ENCODE measurements at regions not wholly inside any gene's neighbourhood (a gene's known extent, or its start where the extent isn't known, plus 50 kb on each side); places are given as distances from the start of the nearest gene placed in this dataset.
"Not testable (repeated sequence)": the region's sequence is repeated elsewhere in the genome, so short reads cannot be mapped to it uniquely, and the experiment has no call there.

GRCh38 chr5:60463179-60463868 lies 236.6 kb downstream of the DEPDC1B start:
- ChIA-PET CTCF (no interaction called here), POLR2A (no interaction called here)
- no peak overlapping the region for H3K27ac Mint-ChIP-seq
- no peaks in the 10 kb centered on the region for H3K36me3 Mint-ChIP-seq (ENCODE audit: low read depth)
- no peak overlapping the region for H3K4me3 Mint-ChIP-seq
- no peak for DNase-seq
- H3K27me3 Mint-ChIP-seq: no peaks in the 10 kb centered on the region
- H3K9me3 Mint-ChIP-seq: no peaks in the 10 kb centered on the region
- H3K4me1 Mint-ChIP-seq: no peaks in the 10 kb centered on the region

- Mint-ChIP-seq H3K9me3 (no peaks in the 10 kb centered on the region), H3K4me1 (no peaks in the 10 kb centered on the region), H3K4me3 (no peak overlapping the region), H3K27ac (no peak overlapping the region), H3K36me3 (ENCODE audit: low read depth) (no peaks in the 10 kb centered on the region), H3K27me3 (no peaks in the 10 kb centered on the region)
- DNase-seq: no peak
- ChIA-PET POLR2A (no interaction called here), CTCF (no interaction called here)
Observed at GRCh38 chr5:60458666-60459065, 241.3 kb downstream of the DEPDC1B start.

GRCh38 chr5:60457233-60457632 lies 242.7 kb downstream of the DEPDC1B start:
- Mint-ChIP-seq H3K27ac (no peak overlapping the region), H3K27me3 (no peaks in the 10 kb centered on the region), H3K36me3 (ENCODE audit: low read depth) (no peaks in the 10 kb centered on the region), H3K4me1 (no peaks in the 10 kb centered on the region), H3K4me3 (no peak overlapping the region), H3K9me3 (no peaks in the 10 kb centered on the region)
- DNase-seq: no peak
- ChIA-PET POLR2A (no interaction called here), CTCF (no interaction called here)

GRCh38 chr5:60455589-60455988 lies 244.4 kb downstream of the DEPDC1B start:
- H3K4me3 Mint-ChIP-seq: no peak overlapping the region
- no peaks in the 10 kb centered on the region for H3K4me1 Mint-ChIP-seq
- ChIA-PET CTCF (no interaction called here), POLR2A (no interaction called here)
- no peaks in the 10 kb centered on the region for H3K36me3 Mint-ChIP-seq (ENCODE audit: low read depth)
- DNase-seq: no peak
- no peaks in the 10 kb centered on the region for H3K27me3 Mint-ChIP-seq
- no peak overlapping the region for H3K27ac Mint-ChIP-seq
- H3K9me3 Mint-ChIP-seq: no peaks in the 10 kb centered on the region

GRCh38 chr5:60454277-60454676 lies 245.7 kb downstream of the DEPDC1B start:
- H3K9me3 Mint-ChIP-seq; H3K36me3 Mint-ChIP-seq (ENCODE audit: low read depth); DNase-seq; CTCF ChIA-PET; H3K27ac Mint-ChIP-seq; H3K27me3 Mint-ChIP-seq; H3K4me3 Mint-ChIP-seq; H3K4me1 Mint-ChIP-seq; POLR2A ChIA-PET: not testable (repeated sequence)

GRCh38 chr5:60453186-60453976 lies 246.6 kb downstream of the DEPDC1B start:
- no peaks in the 10 kb centered on the region for H3K27me3 Mint-ChIP-seq
- H3K27ac Mint-ChIP-seq: no peak overlapping the region
- H3K4me1 Mint-ChIP-seq: no peaks in the 10 kb centered on the region
- H3K4me3 Mint-ChIP-seq: no peak overlapping the region
- ChIA-PET CTCF (no interaction called here), POLR2A (no interaction called here)
- H3K36me3 Mint-ChIP-seq (ENCODE audit: low read depth): no peaks in the 10 kb centered on the region
- DNase-seq: no peak
- no peaks in the 10 kb centered on the region for H3K9me3 Mint-ChIP-seq

GRCh38 chr5:60448600-60448999 lies 251.4 kb downstream of the DEPDC1B start:
- ChIA-PET POLR2A (no interaction called here), CTCF (no interaction called here)
- Mint-ChIP-seq H3K27ac (no peak overlapping the region), H3K9me3 (no peaks in the 10 kb centered on the region), H3K4me1 (no peaks in the 10 kb centered on the region), H3K27me3 (no peaks in the 10 kb centered on the region), H3K36me3 (ENCODE audit: low read depth) (no peaks in the 10 kb centered on the region), H3K4me3 (no peak overlapping the region)
- DNase-seq: no peak

- Mint-ChIP-seq H3K9me3 (no peaks in the 10 kb centered on the region), H3K4me1 (no peaks in the 10 kb centered on the region), H3K27ac (no peak overlapping the region), H3K27me3 (no peaks in the 10 kb centered on the region), H3K36me3 (ENCODE audit: low read depth) (no peaks in the 10 kb centered on the region), H3K4me3 (no peak overlapping the region)
- DNase-seq: no peak
- CTCF ChIA-PET: no interaction called here
- POLR2A ChIA-PET: no interaction called here
Observed at GRCh38 chr5:60447488-60447920, 252.5 kb downstream of the DEPDC1B start.

- ChIA-PET POLR2A (no interaction called here), CTCF (no interaction called here)
- Mint-ChIP-seq H3K4me1 (no peaks in the 10 kb centered on the region), H3K27me3 (no peaks in the 10 kb centered on the region), H3K9me3 (no peaks in the 10 kb centered on the region), H3K27ac (no peak overlapping the region), H3K36me3 (ENCODE audit: low read depth) (no peaks in the 10 kb centered on the region), H3K4me3 (no peak overlapping the region)
- no peak for DNase-seq
Observed at GRCh38 chr5:60446917-60447316, 253.0 kb downstream of the DEPDC1B start.

- no peak for DNase-seq
- no peaks in the 10 kb centered on the region for H3K9me3 Mint-ChIP-seq
- H3K4me1 Mint-ChIP-seq: no peaks in the 10 kb centered on the region
- H3K27me3 Mint-ChIP-seq: no peaks in the 10 kb centered on the region
- ChIA-PET POLR2A (no interaction called here), CTCF (no interaction called here)
- H3K36me3 Mint-ChIP-seq (ENCODE audit: low read depth): no peaks in the 10 kb centered on the region
- no peak overlapping the region for H3K4me3 Mint-ChIP-seq
- no peak overlapping the region for H3K27ac Mint-ChIP-seq
Observed at GRCh38 chr5:60445921-60446320, 254.0 kb downstream of the DEPDC1B start.

- Mint-ChIP-seq H3K9me3 (no peaks in the 10 kb centered on the region), H3K4me3 (no peak overlapping the region), H3K36me3 (ENCODE audit: low read depth) (no peaks in the 10 kb centered on the region), H3K27me3 (no peaks in the 10 kb centered on the region), H3K27ac (no peak overlapping the region), H3K4me1 (no peaks in the 10 kb centered on the region)
- no peak for DNase-seq
- ChIA-PET POLR2A (no interaction called here), CTCF (no interaction called here)
Observed at GRCh38 chr5:60445427-60445826, 254.5 kb downstream of the DEPDC1B start.

GRCh38 chr5:60444661-60445360 lies 255.2 kb downstream of the DEPDC1B start:
- H3K27me3 Mint-ChIP-seq: no peaks in the 10 kb centered on the region
- ChIA-PET POLR2A (no interaction called here), CTCF (no interaction called here)
- H3K27ac Mint-ChIP-seq: no peak overlapping the region
- H3K4me1 Mint-ChIP-seq: no peaks in the 10 kb centered on the region
- no peaks in the 10 kb centered on the region for H3K36me3 Mint-ChIP-seq (ENCODE audit: low read depth)
- H3K4me3 Mint-ChIP-seq: no peak overlapping the region
- no peak for DNase-seq
- no peaks in the 10 kb centered on the region for H3K9me3 Mint-ChIP-seq

- H3K27ac Mint-ChIP-seq: no peak overlapping the region
- ChIA-PET CTCF (no interaction called here), POLR2A (no interaction called here)
- no peaks in the 10 kb centered on the region for H3K4me1 Mint-ChIP-seq
- H3K4me3 Mint-ChIP-seq: no peak overlapping the region
- H3K36me3 Mint-ChIP-seq (ENCODE audit: low read depth): no peaks in the 10 kb centered on the region
- no peaks in the 10 kb centered on the region for H3K9me3 Mint-ChIP-seq
- no peak for DNase-seq
- no peaks in the 10 kb centered on the region for H3K27me3 Mint-ChIP-seq
Observed at GRCh38 chr5:60439552-60439951, 260.4 kb downstream of the DEPDC1B start.

- Mint-ChIP-seq H3K27me3 (no peaks in the 10 kb centered on the region), H3K27ac (no peak overlapping the region), H3K36me3 (ENCODE audit: low read depth) (no peaks in the 10 kb centered on the region), H3K4me3 (no peak overlapping the region), H3K4me1 (no peaks in the 10 kb centered on the region), H3K9me3 (no peaks in the 10 kb centered on the region)
- ChIA-PET POLR2A (no interaction called here), CTCF (no interaction called here)
- no peak for DNase-seq
Observed at GRCh38 chr5:60437308-60437707, 262.7 kb downstream of the DEPDC1B start.

Data from activated CD4-positive, alpha-beta memory T cell treated with anti-CD3 and anti-CD28 coated beads, Interleukin-2, amount 10 ng/mL, durations not matched to agents 7 days and 5 days (primary cell).